Loucy (cell line): ENCODE measurements at regions not wholly inside any gene's neighbourhood (a gene's known extent, or its start where the extent isn't known, plus 50 kb on each side); places are given as distances from the start of the nearest gene placed in this dataset.
"Not testable (repeated sequence)": the region's sequence is repeated elsewhere in the genome, so short reads cannot be mapped to it uniquely, and the experiment has no call there.

ENCODE experiments used
- H2AFZ ChIP-seq: fragments of 200-600 bp; sonication (generic); 2 replicates; pipeline ENCODE4 v1.6.0; 2016; ENCODE audit warnings: antibody characterized with exemption, mild to moderate bottlenecking, low read length, moderate library complexity
- H3F3A ChIP-seq: fragments of 200-600 bp; 2 replicates; pipeline ENCODE4 v1.6.0; 2016; ENCODE audit warnings: antibody characterized with exemption, low read depth, mild to moderate bottlenecking
- H3K27me3 ChIP-seq: fragments of 200-600 bp; sonication (generic); 2 replicates; pipeline ENCODE4 v1.6.1; 2014; ENCODE audit warnings: low read length, mild to moderate bottlenecking; ENCODE audit not compliant: insufficient read depth, poor library complexity, severe bottlenecking
- H3K36me3 ChIP-seq: fragments of 200-600 bp; sonication (generic); 2 replicates; pipeline ENCODE4 v1.6.1; 2016; ENCODE audit warnings: low read length; ENCODE audit not compliant: insufficient read depth
- H3K4me1 ChIP-seq: fragments of 200-600 bp; sonication (generic); 2 replicates; pipeline ENCODE4 v1.5.1; 2014; ENCODE audit warnings: low read length, mild to moderate bottlenecking; ENCODE audit not compliant: insufficient read depth, poor library complexity, severe bottlenecking
- H3K4me2 ChIP-seq: fragments of 200-600 bp; sonication (generic); 2 replicates; pipeline ENCODE4 v1.6.0; 2014; ENCODE audit warnings: antibody characterized with exemption, low read length, low read depth, mild to moderate bottlenecking; ENCODE audit not compliant: poor library complexity, severe bottlenecking
- H3K4me3 ChIP-seq: fragments of 200-600 bp; sonication (generic); 2 replicates; pipeline ENCODE4 v1.5.1; 2014; ENCODE audit warnings: low read length, mild to moderate bottlenecking, mixed read lengths; ENCODE audit not compliant: poor library complexity, severe bottlenecking
- H3K79me2 ChIP-seq: fragments of 200-600 bp; sonication (generic); 2 replicates; pipeline ENCODE4 v1.6.1; 2014; ENCODE audit warnings: low read length; ENCODE audit not compliant: insufficient read depth
- H3K9ac ChIP-seq: fragments of 200-600 bp; sonication (generic); 2 replicates; pipeline ENCODE4 v1.6.0; 2014; ENCODE audit warnings: mild to moderate bottlenecking, low read depth, low read length, moderate library complexity; ENCODE audit not compliant: poor library complexity, severe bottlenecking
- H3K9me2 ChIP-seq: fragments of 200-600 bp; sonication (generic); replicated peaks from 2 replicates; pipeline ENCODE4 v1.6.1; 2016; ENCODE audit warnings: low read depth, low read length, mixed read lengths
- H3K9me3 ChIP-seq: fragments of 200-600 bp; sonication (generic); 2 replicates; pipeline ENCODE4 v1.6.1; 2014; ENCODE audit warnings: mild to moderate bottlenecking, antibody characterized with exemption, low read length, low read depth; ENCODE audit not compliant: insufficient read depth
- H4K20me1 ChIP-seq: fragments of 200-600 bp; sonication (generic); 2 replicates; pipeline ENCODE4 v1.6.0; 2014; ENCODE audit warnings: antibody characterized with exemption, low read length, mild to moderate bottlenecking; ENCODE audit not compliant: insufficient read depth, poor library complexity, severe bottlenecking
- CTCF ChIP-seq: fragments of 200-600 bp; sonication (generic); conservative IDR thresholded peaks from 2 replicates; pipeline ENCODE4 v1.5.1; 2014; ENCODE audit warnings: mild to moderate bottlenecking, antibody characterized with exemption, low read length
- EZH2phosphoT487 ChIP-seq: fragments of 200-600 bp; IDR thresholded peaks from 2 replicates; pipeline ENCODE4 v1.6.1; 2018; ENCODE audit warnings: antibody characterized with exemption, mild to moderate bottlenecking, moderate library complexity, borderline replicate concordance

GRCh38 chr3:168939651-168940238 lies 723.8 kb downstream of the MECOM start:
- no peak overlapping the region for H2AFZ ChIP-seq
- H3K9me2 ChIP-seq, result no peaks in the 10 kb centered on the region
- no peak overlapping the region for H3K4me3 ChIP-seq
- no peaks in the 10 kb centered on the region for H3F3A ChIP-seq
- no peaks in the 10 kb centered on the region for H4K20me1 ChIP-seq
- H3K9me3 ChIP-seq, result no peaks in the 10 kb centered on the region
- no peaks in the 10 kb centered on the region for H3K79me2 ChIP-seq
- no peaks in the 10 kb centered on the region for H3K27me3 ChIP-seq
- H3K4me2 ChIP-seq, result no peak overlapping the region
- H3K9ac ChIP-seq, result no peak overlapping the region
- H3K4me1 ChIP-seq, result no peaks in the 10 kb centered on the region
- H3K36me3 ChIP-seq, result no peaks in the 10 kb centered on the region
- TF ChIP-seq CTCF (no peak), EZH2phosphoT487 (no peak)

GRCh38 chr3:168933614-168934013 lies 729.9 kb downstream of the MECOM start:
- Histone ChIP-seq H3K27me3 (no peaks in the 10 kb centered on the region), H3F3A (no peaks in the 10 kb centered on the region), H3K9ac (no peak overlapping the region), H3K9me3 (no peaks in the 10 kb centered on the region), H3K4me2 (no peak overlapping the region), H3K36me3 (no peaks in the 10 kb centered on the region), H3K79me2 (no peaks in the 10 kb centered on the region), H3K9me2 (no peaks in the 10 kb centered on the region), H4K20me1 (no peaks in the 10 kb centered on the region), H3K4me3 (no peak overlapping the region), H2AFZ (no peak overlapping the region), H3K4me1 (no peaks in the 10 kb centered on the region)
- TF ChIP-seq CTCF, result no peak
- TF ChIP-seq EZH2phosphoT487, result no peak

DNA sequence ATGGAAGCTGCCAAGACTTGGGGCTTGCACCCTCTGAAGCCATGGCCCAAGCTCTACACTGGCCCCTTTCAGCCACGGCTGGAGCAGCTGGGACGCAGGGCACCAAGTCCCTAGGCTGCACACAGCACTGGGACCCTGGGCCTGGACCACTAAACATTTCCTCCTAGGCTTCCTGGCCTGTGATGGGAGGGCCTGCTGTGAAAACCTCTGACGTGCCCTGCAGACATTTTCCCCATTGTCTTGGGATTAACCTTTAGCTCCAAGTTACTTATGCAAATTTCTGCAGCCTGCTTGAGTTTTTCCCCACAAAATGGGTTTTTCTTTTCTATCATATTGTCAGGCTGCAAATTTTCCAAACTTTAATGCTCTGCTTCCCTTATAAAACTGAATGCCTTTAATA lies 733.5 kb downstream of the MECOM start:
- not testable (repeated sequence) for H3K4me1 ChIP-seq, H3F3A ChIP-seq, H3K4me3 ChIP-seq, H3K9ac ChIP-seq, H3K27me3 ChIP-seq, H3K36me3 ChIP-seq, H4K20me1 ChIP-seq, H2AFZ ChIP-seq, H3K4me2 ChIP-seq, H3K79me2 ChIP-seq, H3K9me2 ChIP-seq, H3K9me3 ChIP-seq

GRCh38 chr3:168926426-168926825 lies 737.1 kb downstream of the MECOM start:
- no peak overlapping the region for H3K4me3 ChIP-seq
- H3K27me3 ChIP-seq, result no peaks in the 10 kb centered on the region
- no peak overlapping the region for H3K9ac ChIP-seq
- no peaks in the 10 kb centered on the region for H3F3A ChIP-seq
- H3K79me2 ChIP-seq, result no peaks in the 10 kb centered on the region
- no peaks in the 10 kb centered on the region for H4K20me1 ChIP-seq
- H3K9me2 ChIP-seq, result no peaks in the 10 kb centered on the region
- no peak overlapping the region for H2AFZ ChIP-seq
- no peaks in the 10 kb centered on the region for H3K4me1 ChIP-seq
- H3K9me3 ChIP-seq, result no peaks in the 10 kb centered on the region
- TF ChIP-seq CTCF, result no peak
- no peak for TF ChIP-seq EZH2phosphoT487
- H3K36me3 ChIP-seq, result no peaks in the 10 kb centered on the region
- no peak overlapping the region for H3K4me2 ChIP-seq
